ENCODE measurements at regions not wholly inside any gene's neighbourhood (a gene's known extent, or its start where the extent isn't known, plus 50 kb on each side); places are given as distances from the start of the nearest gene placed in this dataset.

DNA sequence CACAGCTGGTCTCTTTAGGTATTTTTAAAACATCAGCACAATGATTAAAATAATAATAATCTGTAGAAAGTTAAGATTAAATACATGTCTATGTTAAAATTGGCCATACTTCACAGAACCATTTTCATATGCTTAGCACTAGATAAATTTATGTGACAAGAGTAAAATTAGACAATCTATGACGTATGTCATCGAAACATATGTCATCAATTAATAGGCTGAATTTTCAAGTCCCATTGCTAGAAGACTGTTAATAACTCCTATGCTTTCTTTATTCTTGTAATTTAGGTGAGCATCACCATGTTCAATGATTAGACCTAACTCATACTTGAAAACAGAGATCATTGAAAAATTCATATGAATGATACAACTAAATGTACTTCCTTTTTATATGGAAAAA lies 593.3 kb upstream of the KCNMB2 start:
- DNase-seq (ENCODE audit: low read depth) = no peak

DNA sequence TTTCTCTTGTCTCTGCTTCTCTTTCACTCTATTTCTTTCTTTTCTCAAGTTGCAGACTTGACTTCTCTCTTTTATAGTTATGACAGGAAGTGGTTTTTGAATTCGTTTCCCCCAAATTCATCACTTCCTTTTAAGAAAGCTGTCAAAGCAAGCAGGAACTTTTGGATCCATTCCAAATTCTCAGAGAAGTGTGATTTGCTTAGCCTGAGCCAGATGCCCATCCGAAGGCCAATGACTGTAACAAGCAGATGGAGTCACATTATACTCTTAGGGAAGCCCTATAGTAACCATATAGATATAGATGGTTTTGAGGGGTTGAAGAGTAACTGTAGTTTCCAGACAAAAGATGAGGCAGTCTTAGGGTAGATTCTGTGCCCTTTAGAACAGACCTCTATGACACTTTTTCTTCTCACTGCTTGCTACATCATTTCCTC lies 592.0 kb upstream of the KCNMB2 start:
- DNase-seq (ENCODE audit: low read depth) = no peak

DNA sequence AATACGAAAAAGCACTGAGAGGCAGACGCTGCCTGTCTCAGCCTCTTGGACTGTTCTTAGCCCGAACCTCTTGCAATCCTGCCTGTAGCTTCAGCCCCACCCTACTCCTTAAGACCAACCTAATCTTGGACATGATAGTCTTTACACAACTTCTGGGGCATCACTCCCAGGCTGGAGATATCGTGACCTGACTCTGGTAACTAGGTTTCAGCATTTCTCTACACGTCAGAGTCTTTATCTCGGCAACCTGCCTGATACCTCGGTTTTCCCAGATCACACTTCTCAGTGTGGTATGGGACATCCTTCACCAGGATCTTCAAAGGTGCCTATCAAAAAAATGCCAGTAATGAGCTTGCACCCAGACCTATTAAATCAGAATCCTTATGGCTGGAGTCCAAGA lies 590.2 kb upstream of the KCNMB2 start:
- DNase-seq (ENCODE audit: low read depth) = no peak

DNA sequence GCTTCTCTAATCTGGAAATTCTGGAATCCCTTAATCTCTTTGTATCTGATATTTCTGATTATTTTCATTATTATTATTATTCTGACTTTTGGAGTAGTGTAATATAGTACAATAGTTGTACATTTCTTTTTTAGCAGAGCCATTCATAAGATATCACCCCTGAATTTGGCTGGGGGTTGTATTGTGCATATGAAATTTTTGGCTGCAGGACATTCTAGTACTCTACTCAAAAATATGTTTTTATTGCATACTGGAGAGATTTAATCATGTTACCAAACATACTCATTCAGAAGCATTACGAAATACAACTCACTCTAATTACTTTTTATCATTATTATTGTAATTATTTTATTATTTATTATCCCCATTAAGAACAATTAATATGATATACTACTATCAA lies 589.7 kb upstream of the KCNMB2 start:
- no peak for DNase-seq (ENCODE audit: low read depth)

DNA sequence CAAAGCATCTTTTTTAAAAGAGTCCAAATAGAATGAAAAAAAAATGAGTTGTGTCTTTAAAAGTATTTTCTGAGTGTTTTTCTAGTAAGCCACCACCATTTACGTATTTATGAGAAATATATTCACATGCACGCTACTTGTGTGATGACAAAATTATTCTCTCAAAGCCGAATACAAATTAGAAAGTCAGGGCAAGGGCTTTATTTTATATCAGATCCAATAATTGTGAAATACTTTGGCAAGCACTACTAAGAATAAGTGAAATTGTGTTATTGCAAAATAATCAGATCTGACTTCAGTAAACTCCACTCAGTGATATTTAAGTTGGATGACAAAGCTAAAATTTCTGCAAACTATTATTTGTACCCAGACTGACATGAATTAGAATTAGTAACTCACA lies 589.3 kb upstream of the KCNMB2 start:
- DNase-seq (ENCODE audit: low read depth) = no peak

DNA sequence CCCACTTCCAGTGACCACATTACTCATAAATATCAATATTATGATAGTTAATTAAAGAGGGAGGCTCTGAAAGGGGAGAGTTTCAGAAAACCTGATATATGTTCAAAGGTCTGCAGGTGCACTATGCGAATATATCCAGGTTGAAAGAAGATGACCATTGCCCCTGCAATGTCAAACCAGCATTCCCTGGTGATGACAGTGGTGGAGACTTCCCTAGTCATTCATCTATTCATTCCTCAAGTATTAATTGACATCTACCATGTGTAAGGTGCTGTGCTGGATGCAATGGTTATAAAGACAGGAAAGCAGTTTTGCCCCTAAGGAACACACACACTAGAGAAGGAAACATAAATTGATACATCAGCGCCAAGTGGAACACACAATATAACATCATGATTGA lies 588.3 kb upstream of the KCNMB2 start:
- DNase-seq (ENCODE audit: low read depth) = no peak

DNA sequence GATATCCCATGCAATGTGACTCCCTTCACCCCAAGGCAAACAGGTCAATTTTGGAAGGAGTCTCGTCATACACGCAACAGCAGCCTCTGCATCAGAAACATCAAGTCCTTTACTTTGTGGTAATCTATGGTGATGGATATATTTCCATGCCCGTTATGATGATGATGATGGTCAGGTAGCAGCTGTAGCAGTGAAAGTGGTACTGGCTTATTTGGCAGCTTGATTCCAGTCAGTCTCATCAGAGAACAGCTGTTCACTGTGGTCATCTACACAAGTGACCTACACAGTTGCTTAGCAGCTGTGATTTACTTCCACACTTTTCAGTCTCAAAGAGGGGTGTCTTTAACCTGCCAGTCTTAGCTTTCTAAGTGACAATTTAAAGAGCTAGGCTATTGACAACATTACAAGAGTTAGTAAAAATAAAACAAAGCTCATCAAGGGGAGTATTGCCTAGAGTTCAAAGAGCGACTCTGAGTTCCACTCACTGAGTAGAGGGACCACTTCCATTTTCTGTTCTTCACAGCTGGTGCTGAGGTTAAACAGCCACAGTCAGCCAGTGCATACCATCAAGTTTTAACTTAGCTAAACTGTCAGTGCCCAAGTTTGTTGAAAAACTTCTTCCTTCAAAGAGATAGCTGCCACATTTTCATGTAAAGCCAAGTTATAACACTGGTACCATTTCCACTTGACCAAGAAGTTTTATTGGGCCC lies 587.4 kb upstream of the KCNMB2 start:
- DNase-seq (ENCODE audit: low read depth) = no peak

DNA sequence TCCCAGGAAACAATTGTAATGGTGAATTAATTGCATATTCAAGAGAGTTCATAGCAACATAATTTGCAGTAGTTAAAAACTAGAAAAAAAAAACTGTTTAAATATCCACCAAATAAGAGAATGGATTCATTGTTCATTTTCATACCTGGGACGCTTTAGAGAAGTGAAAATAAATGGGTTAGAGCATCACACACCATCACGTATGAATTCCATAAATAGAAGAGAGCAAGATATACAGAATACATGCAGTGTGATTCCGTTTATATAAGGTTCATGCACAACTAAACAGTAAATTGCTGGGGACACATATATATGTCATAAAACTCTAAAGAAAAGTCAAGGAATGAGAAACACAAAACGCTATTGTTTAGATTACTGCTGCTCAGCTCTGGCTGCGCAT lies 577.0 kb upstream of the KCNMB2 start:
- DNase-seq (ENCODE audit: low read depth) = no peak

DNA sequence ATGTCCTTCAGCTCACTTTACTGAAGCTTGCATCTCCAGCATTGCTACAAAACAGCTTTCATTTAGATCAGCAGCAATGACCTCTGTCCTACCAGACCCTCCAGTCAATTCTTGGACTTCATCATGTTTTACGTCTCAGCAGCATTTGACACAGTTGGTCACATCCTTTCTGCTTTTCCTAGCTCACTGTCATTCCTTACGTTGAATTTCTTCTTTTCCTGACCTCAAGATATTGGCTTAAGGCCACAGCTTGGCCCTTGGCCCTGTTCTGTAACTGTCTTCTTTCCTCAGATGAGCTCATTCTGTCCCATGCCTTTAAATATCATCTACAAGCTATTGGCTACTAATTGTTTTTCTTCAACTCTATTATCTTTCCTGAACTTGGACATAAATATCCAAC lies 576.2 kb upstream of the KCNMB2 start:
- DNase-seq (ENCODE audit: low read depth) = no peak

DNA sequence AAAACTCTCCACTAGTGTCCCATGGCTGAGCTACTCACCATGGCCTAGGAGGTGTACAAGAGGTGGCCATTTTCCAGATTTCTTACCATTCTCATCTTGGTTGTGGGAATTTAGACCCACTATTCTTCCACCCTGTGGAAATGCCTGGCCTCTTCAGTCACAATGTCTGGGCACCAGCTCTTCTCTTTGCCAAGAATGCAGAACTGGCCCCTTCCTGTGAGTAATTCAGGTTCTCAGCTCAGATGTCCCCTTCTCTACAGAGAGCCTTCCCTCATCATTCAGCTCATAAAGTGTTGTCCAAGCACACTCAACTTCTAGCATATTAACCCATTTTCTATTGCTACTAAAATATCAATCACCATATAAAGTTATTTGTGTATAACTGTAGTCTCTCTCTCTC lies 575.5 kb upstream of the KCNMB2 start:
- DNase-seq (ENCODE audit: low read depth) = no peak

DNA sequence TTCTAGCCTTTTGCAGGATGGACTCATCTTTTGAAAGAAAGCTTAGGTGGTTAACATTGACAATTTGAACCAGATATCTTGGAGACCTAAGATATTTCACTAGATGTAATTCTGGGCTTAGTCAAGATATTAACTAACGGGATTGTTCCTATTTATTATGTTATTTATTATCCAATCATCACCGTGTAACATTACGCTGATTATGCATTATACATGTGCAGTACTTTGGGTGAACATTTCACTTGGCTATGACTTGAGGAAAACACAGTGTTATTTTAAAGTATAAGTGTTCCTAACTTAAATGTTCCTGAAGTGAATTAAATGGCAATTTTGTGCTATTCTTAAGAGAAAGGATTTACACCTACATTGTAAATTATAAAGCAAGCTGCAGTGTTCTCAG lies 574.5 kb upstream of the KCNMB2 start:
- DNase-seq (ENCODE audit: low read depth) = no peak

DNA sequence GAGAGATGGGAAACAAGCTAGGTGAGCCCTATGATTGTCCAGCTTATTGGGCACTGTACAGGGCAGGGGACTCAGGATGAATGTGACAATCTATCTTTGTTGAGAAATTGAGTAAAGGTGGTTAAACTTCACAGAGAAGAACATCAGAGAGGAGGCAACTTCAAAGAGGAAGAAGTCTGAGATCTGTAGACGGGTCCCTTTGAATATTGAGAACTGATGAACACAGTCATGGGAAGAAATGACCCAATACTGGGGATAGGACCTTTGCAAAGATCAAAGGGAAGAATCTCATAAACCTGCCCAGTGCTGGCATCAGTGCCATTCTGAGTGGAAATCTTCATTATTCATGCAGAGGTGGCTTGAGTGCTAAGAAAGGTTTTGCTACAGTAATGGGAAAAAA lies 569.7 kb upstream of the KCNMB2 start:
- no peak for DNase-seq (ENCODE audit: low read depth)

DNA sequence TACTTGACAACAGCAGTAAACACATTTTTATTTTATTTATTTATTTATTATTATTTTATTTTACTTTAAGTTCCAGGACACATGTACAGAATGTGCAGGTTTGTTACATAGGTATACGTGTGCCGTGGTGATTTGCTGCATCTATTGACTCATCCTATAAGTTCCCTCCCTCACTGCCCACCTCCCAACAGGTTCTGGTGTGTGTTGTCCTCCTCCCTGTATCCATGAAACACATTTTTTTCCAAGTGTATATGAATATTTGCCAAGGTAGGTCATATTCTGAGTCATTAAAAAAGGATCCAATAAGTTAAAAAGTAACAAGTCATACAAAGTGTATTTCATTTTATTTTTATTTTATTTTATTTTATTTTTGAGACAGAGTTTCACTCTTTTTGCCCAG lies 567.3 kb upstream of the KCNMB2 start:
- DNase-seq (ENCODE audit: low read depth) = no peak

DNA sequence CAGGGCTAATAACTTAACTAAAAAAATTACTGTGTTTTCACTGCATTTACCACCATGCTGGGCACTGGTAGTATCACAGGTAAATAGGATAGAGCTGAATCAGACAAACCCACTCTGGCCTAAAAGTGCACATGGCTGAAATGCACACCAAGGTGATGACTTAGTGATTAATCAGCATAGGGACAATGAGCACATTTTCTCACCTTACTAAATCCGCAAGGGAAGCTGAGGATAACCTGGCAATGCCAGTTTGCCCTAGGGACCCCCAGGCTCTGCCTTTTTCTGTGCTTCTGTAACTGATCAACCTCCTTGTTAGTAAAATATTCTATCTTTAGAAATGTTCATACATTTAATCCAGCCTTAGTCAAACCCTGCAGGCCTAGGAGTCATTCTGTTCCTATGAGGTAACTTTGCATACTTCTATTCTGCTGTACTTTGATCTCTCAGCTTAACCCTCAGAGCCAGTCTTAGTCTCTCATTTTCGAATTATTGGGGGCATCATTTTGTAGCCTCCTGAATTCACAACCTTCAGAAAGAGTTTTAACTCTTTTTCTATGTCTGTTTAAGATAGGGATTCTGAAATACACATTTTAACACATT lies 562.9 kb upstream of the KCNMB2 start:
- DNase-seq (ENCODE audit: low read depth) = no peak

DNA sequence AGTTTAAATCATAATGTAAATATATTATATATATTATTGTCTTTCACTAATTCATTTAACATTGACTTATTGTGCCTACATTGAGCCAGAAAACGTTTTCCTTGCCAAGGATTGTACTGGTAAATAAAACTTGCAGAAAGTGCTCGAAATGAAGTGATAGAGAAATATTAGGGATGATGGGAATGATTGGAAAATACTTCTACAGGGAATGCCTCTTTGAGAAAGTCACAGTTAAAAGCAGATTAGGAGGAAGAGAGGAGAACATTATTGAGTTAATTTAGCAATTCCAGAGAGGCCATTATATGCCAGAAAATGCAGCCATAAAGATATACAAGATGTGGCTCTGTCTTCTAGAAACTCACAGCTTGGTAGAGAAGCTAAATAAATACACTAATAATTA lies 560.0 kb upstream of the KCNMB2 start:
- DNase-seq (ENCODE audit: low read depth) = no peak

DNA sequence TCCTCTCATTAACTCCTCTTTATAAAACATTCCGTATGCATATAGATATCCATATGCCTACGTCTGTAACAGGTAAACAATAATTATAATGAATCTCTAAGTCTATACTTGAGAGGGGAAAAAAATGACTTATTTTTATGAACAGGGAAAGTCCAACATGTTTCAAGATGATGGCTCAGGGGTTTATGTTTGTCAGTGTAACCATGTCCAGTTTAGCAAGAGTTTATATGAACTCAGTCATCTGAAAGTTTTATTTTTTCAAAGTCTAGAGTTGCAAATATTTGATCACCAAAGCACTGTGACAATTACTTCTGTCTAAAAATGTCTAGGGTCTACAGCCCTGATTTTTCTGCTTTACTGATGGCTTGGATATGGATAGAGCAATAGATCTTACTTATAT lies 559.4 kb upstream of the KCNMB2 start:
- no peak for DNase-seq (ENCODE audit: low read depth)

DNA sequence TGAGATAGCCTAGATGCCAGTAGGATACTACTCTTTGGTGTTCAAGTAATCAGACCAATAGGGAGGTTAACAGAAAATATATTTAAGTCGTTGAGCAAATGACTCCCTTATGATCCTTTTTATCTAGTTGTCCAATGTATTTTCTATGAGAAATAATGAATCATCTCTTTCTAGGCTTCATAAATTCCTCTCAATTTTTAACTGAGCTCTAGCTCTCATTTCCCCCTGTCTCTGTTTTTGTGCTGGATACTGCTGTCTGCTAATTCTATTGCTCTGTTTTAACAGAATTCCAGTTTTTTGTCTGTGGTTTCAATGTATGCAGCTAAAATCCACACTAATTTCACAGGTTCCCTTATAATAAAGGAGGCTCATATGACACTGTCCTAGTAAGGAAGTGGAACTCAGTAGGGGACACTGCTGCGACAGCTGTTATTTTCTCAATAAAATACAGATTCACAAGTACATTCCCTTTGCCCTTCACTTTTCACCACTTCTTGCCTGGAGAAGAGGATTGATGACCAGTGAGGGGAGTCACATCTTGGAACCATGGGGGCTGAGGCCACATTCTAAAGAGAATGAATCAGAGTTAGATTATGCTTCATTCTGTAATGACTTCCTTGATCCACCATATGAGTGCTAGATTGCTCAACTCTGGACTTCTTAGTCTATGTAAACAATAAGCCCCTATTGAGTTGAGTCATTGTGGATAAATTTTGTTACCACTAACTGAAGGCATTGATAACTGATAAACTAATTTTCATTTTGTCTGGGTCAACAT lies 558.7 kb upstream of the KCNMB2 start:
- DNase-seq (ENCODE audit: low read depth) = no peak

DNA sequence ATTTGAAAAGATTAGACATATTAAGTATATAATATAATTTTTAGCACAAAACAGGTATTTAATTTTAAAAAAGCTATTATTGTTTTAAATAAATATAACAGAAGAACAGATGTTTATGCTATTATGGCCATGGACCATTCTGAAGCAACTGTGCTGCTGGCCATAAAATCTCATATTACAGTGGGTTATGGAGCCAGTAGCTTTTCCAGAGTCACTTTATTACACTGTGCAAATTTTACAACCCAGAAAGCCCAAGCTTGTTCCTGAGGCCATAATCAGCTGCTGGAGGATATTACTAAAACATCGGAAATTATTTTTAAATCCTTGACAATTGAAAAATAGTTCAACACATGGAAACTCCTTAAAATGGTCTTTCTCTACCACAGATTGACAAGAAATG lies 557.3 kb upstream of the KCNMB2 start:
- DNase-seq (ENCODE audit: low read depth) = no peak

DNA sequence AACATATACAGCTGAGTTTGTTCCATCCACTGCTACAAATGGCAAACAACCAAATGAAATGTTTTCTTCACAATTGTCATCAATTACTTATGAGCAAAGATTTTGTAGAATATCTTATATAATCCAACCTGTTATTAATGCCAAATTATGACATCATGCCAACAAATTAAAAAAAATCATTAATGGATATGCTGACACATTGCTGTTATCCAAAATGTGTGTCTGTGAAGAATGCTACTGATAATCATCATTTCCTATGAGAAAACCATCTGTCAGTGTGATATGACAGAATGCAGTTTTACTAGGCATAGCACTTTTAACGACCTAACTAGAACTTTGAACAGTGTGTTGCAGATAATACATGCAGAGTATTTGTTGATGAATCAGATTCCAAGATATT lies 556.5 kb upstream of the KCNMB2 start:
- DNase-seq (ENCODE audit: low read depth) = no peak

DNA sequence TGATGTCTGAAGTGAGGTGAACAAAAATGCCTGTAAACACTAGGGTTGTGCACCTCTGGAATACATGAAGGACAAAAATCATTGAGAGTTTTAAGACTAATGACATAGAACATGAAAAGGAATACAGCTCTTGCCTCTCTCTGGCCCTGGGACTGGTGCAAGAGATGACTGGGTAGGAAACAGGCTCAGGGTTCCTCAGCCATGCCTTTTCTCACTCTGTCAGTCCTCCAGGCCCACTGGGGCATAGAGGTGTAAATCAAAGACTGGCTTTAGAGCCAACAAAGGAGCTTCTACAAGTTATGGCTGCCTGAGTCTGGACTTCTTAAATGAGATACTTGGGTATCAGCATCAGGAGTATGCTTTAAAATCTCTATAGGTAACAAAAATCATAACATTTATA lies 554.7 kb upstream of the KCNMB2 start:
- no peak for DNase-seq (ENCODE audit: low read depth)

DNA sequence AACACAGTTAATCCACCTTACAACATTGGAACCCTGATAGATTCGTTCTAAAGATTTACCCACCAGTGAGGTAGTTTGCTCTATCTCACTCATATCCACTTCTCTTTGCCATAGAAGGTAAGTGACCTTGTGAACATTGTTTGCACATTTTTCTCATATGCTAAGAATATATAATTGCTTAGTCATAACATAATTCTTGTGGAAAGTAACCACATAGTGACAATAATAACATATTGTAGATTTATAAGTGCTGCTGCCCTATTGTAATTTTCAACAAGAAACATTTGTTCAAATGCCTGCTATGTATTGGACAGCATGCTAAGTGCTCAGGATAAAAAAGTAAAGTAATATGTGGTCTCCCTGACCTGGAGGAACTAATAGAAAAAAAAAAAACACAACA lies 554.2 kb upstream of the KCNMB2 start:
- DNase-seq (ENCODE audit: low read depth) = no peak

DNA sequence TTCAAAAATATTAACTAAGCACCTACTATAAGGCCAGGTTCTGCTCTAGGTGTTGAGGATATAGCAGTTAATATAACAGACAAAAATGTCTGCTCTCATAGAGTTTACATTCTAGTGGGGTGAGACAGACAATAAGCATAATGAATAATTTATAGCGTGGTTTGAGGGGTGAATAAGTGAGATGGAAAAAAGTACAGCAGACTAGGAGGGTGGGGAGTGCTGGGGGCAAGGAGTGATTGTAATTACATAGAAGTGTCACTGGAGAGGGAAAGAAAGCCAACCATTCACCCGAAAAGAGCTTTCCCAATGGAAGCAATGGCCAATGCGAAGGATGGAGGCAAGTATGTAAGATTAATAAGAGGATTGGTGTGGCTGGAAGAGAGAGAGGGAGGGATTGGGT lies 552.9 kb upstream of the KCNMB2 start:
- no peak for DNase-seq (ENCODE audit: low read depth)
